IPS DF 19.7 (cell line): ENCODE measurements at regions not wholly inside any gene's neighbourhood (a gene's known extent, or its start where the extent isn't known, plus 50 kb on each side); places are given as distances from the start of the nearest gene placed in this dataset.

ENCODE experiments used
- DNase-seq: peaks from one replicate; pipeline ENCODE4 v3.0.0-alpha.2; 2013; ENCODE audit warnings: low read depth, low spot score

DNA sequence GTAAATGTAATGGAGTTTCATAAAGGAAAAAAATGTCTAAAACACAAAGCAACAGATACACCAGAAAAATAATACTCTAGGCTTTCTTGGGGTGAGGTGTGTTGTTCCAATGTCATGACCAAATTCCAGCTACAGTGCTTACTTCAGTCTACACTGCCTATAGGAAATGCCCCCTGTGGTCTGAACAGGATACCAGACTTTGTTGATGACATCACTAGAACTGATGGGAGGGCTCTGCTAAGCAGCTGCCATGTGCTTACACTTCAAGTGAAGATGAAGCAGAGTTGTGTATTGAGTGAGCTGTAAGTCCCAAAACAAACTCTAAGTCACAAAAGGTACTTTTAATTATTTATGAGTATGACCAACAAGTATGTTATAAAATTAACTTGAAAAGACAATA, 456.1 kb upstream of the IL12A start:
- no peak for DNase-seq

GRCh38 chr3:159534496-159534895, 454.1 kb upstream of the IL12A start:
- DNase-seq, result no peak

- no peak for DNase-seq
Measured at GRCh38 chr3:159536876-159537275, 451.8 kb upstream of the IL12A start.

DNA sequence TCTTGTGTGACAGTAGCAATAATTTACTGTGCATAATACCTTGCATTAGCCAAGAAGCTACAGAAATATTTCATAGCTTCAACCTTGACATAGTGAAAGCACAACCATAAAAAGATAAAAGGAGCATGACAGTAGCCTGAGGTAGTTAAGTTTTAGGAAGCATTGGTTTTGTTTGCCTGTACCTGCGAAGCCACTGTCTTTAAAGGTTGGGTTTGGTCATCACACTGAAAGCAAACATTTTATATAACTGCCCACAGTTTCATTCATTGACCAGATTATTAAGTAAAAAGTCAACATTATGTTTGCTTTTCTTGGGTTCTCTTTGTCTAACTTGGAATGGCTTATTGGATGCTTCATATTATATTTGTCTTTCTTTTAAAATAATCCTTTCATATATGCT, 450.1 kb upstream of the IL12A start:
- no peak for DNase-seq

GRCh38 chr3:159540882-159541495, 447.6 kb upstream of the IL12A start:
- no peak for DNase-seq

- no peak for DNase-seq
Measured at GRCh38 chr3:159548675-159549335, 439.8 kb upstream of the IL12A start.

DNA sequence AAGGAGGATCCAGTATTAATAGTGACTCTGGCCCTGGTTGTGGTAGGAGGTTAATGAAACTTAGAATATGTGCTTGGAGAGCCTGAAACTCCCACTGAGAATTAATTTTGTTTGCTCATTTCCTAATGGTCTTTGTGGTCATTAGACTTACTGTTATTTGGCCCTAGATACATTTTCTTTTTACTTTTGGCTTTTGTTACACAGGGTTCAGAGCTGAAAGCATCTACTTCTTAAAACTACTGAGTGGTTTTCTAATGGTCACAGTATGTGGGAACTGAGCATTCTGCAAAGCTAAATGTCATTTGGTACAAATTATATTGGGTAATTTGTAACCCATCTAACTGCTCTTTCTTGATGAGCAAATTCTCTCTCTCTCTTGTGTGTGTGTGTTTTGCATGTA, 433.4 kb upstream of the IL12A start:
- no peak for DNase-seq

DNA sequence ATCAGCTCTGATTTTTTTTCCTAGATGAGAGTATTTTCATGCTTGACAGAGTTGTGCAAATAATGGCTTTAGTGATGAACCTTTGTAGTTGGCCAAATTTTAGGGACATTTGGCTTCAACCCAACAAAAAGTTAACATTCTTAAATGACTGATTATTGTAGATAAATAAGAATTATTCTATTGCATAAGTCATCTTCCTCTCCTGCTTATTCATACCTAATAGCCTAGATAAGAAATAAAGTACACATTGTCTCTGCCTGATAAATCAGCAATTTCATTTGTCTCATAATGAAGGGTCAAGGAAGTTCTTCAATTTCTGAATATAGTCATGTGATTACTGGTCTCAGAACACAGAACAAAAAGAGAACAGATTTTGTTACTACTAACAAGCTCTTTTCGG, 428.9 kb upstream of the IL12A start:
- DNase-seq, result no peak

DNA sequence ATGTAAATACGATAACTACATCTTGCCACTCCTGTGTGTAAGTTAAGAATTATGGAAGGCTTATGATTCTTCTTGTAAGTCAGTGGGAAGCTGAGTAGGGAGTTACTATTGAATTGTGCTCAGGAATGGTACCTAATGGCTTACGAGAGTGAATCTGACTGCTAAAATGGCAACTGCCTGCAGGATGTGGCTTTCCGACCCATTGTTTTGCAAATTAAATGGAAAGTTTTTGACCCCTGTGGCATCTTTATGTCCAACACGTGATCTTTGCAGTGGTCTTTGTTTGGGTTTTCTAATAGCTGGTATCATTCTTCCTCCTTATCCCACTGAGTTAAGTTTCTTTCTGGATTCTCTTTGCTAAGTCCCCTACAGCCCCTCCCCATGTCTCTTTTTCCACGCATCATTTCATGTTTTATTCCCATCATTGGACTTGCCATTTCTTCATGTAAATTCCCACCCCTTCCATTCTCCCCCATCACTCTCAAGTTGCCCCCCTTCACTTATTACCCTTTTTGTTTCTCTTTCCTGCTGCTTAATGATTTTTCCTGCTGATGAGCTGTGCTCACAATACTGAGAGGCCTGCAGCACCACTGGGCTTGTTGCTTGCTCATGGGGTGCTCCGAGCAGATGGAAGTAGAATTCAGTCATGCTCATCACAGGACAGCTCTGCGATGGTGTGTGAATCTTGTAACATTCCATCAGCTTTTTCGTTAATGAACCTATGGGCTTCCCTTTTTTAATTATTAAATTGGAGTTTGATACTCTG, 428.2 kb upstream of the IL12A start:
- DNase-seq, result peak; percentile 73

DNA sequence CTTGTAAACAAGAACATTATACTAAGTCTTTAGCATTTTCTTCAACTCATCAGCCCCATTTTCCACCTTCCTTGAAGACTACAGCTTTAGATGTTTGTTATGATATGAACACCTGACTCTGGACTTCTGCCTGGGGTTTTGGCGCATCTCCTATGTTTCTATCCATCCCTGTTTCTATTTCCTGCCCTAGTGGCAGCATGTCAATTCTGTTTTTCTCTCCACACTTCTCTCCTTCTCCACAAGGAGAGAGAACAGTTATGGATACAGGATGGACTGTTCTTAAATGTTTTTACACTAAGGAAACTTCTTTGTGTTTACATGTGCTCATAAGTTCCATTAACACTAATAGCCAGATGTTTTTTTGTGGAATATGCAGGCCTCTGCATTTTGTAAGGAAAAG, 423.3 kb upstream of the IL12A start:
- no peak for DNase-seq

DNA sequence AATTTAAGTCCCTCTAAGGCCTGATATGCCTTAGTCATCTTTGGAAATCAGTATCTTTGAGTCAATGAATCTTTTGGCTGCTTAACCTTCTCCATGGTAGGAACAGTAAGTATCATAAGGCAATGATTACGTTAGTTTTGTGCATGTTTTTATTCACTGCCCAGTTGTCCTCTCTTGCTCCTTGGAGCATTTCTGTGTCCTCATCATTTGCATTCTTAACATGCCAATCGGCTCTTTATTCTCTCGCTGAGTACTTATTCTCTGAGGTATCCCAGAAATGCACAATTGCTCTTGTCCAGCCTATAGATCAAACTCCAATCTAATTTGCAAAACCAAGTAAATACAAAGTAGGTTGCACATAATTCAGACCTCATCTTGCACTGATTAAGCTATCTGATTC, 405.0 kb upstream of the IL12A start:
- no peak for DNase-seq

GRCh38 chr3:159584421-159584820, 404.2 kb upstream of the IL12A start:
- DNase-seq, result no peak

DNA sequence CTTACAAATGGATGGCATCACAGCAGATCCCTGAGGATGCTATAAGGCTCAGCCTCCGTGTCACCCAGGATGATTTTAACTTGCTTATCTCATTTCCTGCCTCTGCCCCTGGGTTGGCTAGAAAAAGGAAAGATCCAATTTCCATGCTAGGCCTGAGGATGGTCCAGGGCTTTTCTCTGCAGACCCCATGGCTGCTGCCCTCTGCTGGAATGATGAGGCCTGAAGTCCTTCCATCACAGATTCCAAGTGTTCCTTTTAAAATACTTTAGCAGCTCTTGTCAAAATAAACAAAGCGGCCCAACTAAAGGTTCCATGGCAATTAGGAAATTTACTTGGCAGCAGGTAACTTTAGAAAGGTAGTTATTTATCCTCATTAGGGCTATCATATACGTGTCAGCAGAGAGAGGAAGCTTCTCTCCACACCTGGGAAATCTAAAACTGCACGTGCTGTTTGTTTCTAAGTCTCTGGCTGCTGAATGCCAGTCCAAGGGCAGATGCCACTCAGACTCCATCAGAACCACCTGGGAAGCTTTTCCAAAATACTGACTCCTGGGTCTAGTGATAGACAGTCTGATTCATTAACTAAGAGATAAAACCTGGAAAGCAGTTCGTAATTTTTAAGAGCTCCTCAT, 401.9 kb upstream of the IL12A start:
- DNase-seq, result peak; percentile 38

GRCh38 chr3:159593927-159594605, 394.6 kb upstream of the IL12A start:
- DNase-seq, result no peak

DNA sequence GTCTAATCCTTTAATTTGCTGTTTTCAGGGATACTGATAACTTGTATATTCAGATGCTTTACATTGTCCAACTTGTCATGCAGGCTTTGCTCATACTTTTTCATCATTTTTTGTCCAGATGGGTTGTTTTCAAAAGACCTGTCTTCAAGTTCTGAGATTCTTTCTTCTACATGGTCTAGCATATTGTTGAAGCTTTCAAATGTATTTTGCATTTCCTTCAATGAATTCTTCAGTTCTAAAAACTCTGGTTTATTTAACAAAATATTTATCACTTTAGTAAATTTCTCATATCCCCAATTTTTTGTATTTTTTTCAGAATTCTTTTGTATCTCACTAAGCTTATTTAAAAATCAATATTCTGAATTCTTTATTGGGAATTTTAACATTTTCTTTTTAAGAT, 388.3 kb upstream of the IL12A start:
- DNase-seq, result no peak

DNA sequence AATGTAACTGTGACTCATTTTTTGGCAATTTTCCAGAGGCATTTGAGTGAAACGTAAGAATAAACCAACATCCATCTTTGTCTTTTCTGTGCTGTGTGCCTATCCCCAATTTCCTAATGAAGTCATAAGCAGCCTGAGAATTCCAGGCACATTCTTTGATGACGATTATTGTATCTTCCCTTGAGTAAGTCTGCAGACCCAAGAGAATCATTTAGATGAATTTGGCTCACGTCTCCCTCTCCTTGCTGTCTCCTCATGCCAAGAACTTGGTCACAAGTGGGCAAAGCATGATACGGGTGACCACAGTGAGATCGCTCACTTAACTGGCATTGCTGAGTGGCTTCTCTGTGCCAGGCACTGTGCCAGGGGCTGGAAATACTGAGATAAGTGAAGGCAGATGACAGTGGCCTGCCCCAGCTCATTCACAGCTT, 384.5 kb upstream of the IL12A start:
- DNase-seq, result no peak

DNA sequence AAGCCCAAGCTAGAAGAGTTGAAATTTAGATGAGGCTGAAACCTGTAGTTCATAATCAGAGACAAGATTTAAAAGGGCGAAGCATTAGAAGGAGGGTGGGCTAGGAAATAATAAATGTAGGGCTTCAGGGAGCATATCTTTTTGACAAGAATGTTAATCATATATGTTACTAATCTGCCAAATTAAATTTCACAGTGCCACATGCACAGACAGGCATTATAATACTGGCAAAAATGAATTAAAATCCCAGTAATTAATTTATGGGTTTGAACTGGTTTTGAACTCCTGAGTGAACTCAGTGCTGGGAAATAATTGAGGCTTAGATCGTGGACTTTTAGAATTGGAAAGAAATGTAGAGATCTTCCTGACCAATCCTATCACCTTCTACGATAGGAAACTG, 383.5 kb upstream of the IL12A start:
- no peak for DNase-seq

DNA sequence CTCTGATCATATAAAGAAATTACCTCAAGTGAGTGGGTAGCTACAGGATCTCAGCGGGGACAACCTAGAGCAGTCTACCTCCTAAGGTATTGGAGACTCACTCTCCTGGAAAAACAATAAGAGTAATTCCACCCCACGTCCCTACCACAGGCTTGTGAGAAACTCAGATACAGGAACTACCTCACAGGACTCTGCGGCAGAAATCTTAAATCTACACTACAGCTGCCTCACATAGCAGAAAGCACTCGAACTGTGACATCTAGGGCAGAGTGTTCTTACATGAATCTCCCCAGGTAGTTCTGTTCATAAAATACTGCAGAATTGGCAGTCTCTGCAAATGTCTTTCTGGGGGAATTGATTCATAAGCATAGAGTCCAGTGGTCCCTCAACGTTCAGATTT, 382.9 kb upstream of the IL12A start:
- DNase-seq, result no peak

DNA sequence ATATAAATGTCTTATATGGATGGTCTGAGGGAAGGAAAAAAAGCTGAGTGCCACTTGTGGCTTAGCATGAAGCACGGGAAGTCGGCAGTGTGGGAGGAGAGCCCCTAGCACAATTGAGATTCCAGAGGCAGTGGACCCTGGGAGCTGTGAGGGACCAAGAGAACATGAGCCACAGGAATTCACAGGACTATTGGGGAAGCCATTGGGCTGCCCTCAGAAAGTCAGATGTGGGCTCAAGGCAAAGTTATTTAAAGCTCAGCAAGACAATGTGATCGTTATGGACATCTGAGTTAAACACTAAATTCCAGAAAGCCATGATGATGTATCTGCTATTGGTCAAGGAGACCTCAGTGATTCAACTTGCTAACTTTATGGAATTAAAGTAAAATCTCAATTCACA, 380.8 kb upstream of the IL12A start:
- no peak for DNase-seq

- DNase-seq, result no peak
Measured at GRCh38 chr3:159608311-159608710, 380.3 kb upstream of the IL12A start.

DNA sequence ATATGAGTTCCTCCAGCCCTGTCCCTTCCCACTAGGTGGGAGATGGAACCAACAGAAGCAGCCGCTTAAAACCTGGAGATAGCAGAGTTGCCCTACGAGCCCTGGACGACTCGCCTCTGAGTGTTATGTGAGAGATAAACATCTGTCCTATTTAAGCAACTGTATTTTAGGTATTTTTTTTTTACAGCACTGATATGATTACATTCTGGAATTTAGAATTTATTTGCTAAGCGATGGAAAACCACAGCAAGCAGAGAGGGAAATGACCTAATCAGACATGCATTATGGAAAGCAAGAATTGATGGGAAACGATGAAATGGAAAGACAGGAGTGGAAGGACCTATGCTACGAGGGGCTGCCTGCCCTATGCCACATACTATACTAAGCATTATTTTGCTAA, 379.0 kb upstream of the IL12A start:
- DNase-seq, result no peak

- no peak for DNase-seq
Measured at GRCh38 chr3:159616234-159616825, 372.3 kb upstream of the IL12A start.
